Activated T-helper 2 cell treated with anti-CD3 and anti-CD28 coated beads, Interferon-gamma antibody, Interleukin-2, Interleukin-4, amounts not matched to agents 10 μg/mL and 5 μg/mL and 100 μg/mL, durations not matched to agents 14 hours and 24 hours and 36 hours (primary cell): ENCODE measurements at regions not wholly inside any gene's neighbourhood (a gene's known extent, or its start where the extent isn't known, plus 50 kb on each side); places are given as distances from the start of the nearest gene placed in this dataset.

Experiments used
- DNase-seq: peaks from one replicate; pipeline ENCODE4 v3.0.0; 2021; ENCODE audit warnings: low spot score
- H3K27ac Mint-ChIP-seq: one replicate; pipeline ENCODE4 v1.8.0; 2021; ENCODE audit warnings: mixed read lengths
- H3K27me3 Mint-ChIP-seq: one replicate; pipeline ENCODE4 v1.8.0; 2021; ENCODE audit warnings: low read depth, mixed read lengths
- H3K36me3 Mint-ChIP-seq: one replicate; pipeline ENCODE4 v1.8.0; 2021; ENCODE audit warnings: low read depth, mixed read lengths
- H3K4me1 Mint-ChIP-seq: one replicate; pipeline ENCODE4 v1.8.0; 2021; ENCODE audit warnings: low read depth, mixed read lengths
- H3K4me3 Mint-ChIP-seq: one replicate; pipeline ENCODE4 v1.8.0; 2021; ENCODE audit warnings: low read depth, mild to moderate bottlenecking, moderate library complexity, mixed read lengths
- H3K9me3 Mint-ChIP-seq: one replicate; pipeline ENCODE4 v1.8.0; 2021; ENCODE audit warnings: mixed read lengths
- intact Hi-C: fragments of 100-400 bp; cut with micrococcal nuclease; formaldehyde crosslinking; loops from one replicate; pipeline ENCODE4 v1.15.1; 2023

DNA sequence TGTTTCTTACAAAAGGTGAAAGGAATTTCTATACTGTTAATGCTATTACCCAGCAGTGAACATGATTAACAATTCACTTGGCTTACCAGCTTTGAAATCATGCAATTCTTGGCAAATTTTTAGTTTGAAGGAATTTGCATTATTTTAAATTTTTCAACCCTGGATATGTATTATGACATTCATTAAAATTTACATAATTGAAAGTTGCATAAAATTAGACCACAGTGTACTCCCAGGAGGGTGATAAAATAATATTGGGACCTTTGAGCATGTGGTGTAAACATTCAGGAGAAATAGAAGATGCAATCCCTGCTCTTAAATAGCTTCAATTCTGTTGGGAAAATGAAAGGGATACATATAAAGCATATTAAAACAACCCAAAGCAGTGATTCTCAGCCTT is 412.2 kb upstream of the SGCD start:
- no peaks in the 10 kb centered on the region for H3K9me3 Mint-ChIP-seq
- no peak for DNase-seq
- H3K4me1 Mint-ChIP-seq = no peaks in the 10 kb centered on the region
- peaks cover 3% of the 10 kb centered on the region for H3K27me3 Mint-ChIP-seq
- no peak overlapping the region for H3K4me3 Mint-ChIP-seq
- no peaks in the 10 kb centered on the region for H3K36me3 Mint-ChIP-seq
- no peak overlapping the region for H3K27ac Mint-ChIP-seq
- intact Hi-C loops = no loop called here

DNA sequence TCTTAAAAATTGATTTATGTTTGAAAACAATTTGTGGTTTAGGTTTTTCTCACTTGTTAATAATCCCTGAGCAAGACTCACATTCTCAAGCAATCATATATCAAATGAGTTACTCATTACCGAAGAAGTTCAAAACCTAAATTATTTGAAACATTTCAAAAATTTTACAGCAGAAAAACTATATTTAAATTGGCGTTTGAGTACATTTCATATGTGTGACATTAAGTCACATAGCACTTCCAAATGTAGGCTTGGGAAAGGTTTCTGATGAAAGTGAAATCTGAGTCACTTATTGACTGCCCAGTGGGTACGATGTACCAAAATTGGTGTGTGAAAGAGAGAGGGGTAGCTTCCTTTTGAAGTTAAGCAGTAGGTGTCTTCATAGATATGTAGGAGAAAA is 411.4 kb upstream of the SGCD start:
- intact Hi-C loops = no loop called here
- DNase-seq = no peak
- Mint-ChIP-seq H3K9me3 (no peaks in the 10 kb centered on the region), H3K4me1 (no peaks in the 10 kb centered on the region), H3K4me3 (no peak overlapping the region), H3K27ac (no peak overlapping the region), H3K36me3 (no peaks in the 10 kb centered on the region), H3K27me3 (peaks cover 3% of the 10 kb centered on the region)

DNA sequence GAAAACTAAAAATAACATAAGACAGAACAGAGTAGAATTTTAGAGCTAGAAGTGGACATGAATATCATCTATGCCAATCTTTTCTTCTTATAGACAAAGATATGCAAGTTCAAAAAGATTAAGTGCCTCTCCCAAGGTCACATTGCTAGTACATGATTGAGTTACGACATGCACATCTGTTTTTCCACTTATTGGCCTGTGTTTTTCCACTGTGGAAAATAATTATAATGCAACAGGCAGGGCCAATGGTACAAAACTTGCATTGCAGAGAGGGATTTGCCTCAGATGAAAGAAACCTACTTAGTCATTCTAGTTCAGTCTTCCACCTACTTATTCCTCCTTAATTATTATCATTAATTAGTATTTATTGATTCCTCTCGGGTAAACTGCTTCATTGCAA is 407.8 kb upstream of the SGCD start:
- intact Hi-C loops = no loop called here
- Mint-ChIP-seq H3K4me1 (no peaks in the 10 kb centered on the region), H3K27me3 (no peaks in the 10 kb centered on the region), H3K4me3 (no peak overlapping the region), H3K27ac (no peak overlapping the region), H3K9me3 (no peaks in the 10 kb centered on the region), H3K36me3 (no peaks in the 10 kb centered on the region)
- DNase-seq = no peak

DNA sequence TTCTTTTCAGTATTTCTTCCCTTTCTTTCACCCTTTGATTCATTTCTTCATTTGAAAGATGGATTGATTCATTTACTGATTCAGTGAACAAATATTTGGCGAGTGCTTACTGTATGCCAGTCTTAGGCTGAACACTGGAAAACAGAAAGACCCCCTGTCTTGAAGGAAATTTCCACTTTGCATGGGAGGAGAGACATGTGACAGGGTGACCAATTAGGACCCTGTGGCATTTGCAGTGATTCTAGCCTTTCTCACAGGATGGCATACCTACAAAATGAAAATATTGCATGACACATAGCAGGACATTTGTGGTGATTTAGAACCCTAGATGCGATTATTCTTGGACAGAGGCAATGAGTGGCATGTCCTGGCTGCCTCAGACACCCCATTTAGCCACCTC is 407.2 kb upstream of the SGCD start:
- H3K27ac Mint-ChIP-seq = no peak overlapping the region
- H3K4me3 Mint-ChIP-seq = no peak overlapping the region
- DNase-seq = no peak
- no peaks in the 10 kb centered on the region for H3K36me3 Mint-ChIP-seq
- intact Hi-C loops = no loop called here
- no peaks in the 10 kb centered on the region for H3K4me1 Mint-ChIP-seq
- no peaks in the 10 kb centered on the region for H3K9me3 Mint-ChIP-seq
- no peaks in the 10 kb centered on the region for H3K27me3 Mint-ChIP-seq

DNA sequence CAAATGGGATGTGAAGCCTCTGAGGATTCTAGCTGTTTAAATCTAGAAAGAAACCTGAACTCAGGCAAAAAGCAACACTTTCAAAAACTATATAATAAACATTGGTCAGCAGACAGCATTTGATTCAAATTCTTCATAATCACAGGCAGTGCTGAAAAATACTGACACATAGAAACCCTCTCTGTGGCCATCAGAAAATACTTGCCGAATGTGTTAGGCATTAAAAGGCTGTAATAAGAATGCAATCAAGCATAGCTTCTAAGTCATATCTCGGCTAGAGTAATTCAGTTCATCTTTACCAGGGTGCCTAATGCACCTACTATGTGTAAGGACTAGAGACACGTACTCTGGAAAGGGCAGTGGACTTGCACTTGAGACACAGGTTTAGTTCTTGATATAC is 405.3 kb upstream of the SGCD start:
- no peak overlapping the region for H3K4me3 Mint-ChIP-seq
- H3K27me3 Mint-ChIP-seq = no peaks in the 10 kb centered on the region
- intact Hi-C loops = no loop called here
- no peak for DNase-seq
- H3K4me1 Mint-ChIP-seq = no peaks in the 10 kb centered on the region
- H3K36me3 Mint-ChIP-seq = no peaks in the 10 kb centered on the region
- H3K9me3 Mint-ChIP-seq = no peaks in the 10 kb centered on the region
- no peak overlapping the region for H3K27ac Mint-ChIP-seq

DNA sequence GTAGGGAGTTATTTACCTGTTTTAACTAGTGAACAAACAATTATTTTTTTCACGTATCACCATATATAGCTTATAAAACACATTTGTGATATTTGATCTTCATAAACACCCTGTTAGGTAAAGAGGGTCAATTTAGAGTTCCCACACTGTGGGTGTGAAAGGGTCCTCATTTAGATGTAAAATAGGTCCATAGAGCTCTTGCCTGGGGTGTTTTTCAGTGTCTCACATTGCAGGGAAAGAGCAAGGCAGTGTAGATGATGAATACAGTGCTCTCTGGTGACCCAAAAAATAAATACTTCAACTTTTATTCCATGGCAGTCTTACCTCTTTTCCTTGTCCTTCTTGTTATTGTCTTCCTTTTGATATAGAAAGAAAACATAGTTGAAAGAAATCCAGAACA is 403.2 kb upstream of the SGCD start:
- Mint-ChIP-seq H3K27ac (no peak overlapping the region), H3K4me1 (no peaks in the 10 kb centered on the region), H3K27me3 (no peaks in the 10 kb centered on the region), H3K9me3 (no peaks in the 10 kb centered on the region), H3K36me3 (no peaks in the 10 kb centered on the region), H3K4me3 (no peak overlapping the region)
- intact Hi-C loops = no loop called here
- DNase-seq = no peak

DNA sequence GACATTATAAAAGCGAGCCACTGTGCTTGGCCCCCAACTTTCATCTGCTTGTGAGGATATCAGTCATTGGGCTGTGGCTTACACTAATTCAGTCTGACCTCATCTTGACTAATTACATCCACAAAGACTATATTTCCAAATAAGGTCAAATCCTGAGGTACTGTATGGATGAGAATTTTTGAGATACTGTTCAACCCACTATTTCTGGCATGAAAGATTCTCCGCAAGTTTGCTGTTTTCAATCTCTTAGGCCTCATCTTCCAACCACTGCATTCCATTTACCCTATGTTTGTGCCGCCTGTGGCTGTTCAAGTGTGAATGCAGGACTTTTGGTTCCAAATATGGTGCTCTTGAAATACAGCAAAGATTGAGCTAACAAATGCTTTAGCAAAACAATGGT is 400.9 kb upstream of the SGCD start:
- intact Hi-C loops = no loop called here
- Mint-ChIP-seq H3K4me3 (no peak overlapping the region), H3K9me3 (no peaks in the 10 kb centered on the region), H3K27ac (no peak overlapping the region), H3K4me1 (no peaks in the 10 kb centered on the region), H3K27me3 (no peaks in the 10 kb centered on the region), H3K36me3 (no peaks in the 10 kb centered on the region)
- DNase-seq = no peak

DNA sequence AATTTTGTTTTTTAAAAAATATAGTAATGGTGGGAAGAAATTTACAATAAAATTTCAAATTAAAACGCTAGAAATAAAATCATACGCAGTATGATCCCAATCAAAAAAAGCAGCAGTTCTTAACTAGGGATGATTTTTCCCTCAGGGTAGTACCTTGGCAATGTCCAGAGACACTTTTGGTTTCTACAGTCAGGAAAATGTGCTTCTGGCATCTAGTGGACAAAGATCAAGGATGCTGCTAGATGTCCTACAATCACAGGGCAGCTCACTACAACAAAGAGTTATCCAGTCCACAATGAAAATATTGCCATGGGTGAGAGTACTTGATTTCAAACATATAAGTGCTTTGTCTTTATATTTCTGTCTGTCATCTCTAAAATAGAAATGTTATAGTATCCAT is 400.2 kb upstream of the SGCD start:
- intact Hi-C loops = no loop called here
- H3K36me3 Mint-ChIP-seq = no peaks in the 10 kb centered on the region
- no peak for DNase-seq
- H3K27ac Mint-ChIP-seq = no peak overlapping the region
- H3K27me3 Mint-ChIP-seq = no peaks in the 10 kb centered on the region
- no peaks in the 10 kb centered on the region for H3K9me3 Mint-ChIP-seq
- no peak overlapping the region for H3K4me3 Mint-ChIP-seq
- no peaks in the 10 kb centered on the region for H3K4me1 Mint-ChIP-seq

DNA sequence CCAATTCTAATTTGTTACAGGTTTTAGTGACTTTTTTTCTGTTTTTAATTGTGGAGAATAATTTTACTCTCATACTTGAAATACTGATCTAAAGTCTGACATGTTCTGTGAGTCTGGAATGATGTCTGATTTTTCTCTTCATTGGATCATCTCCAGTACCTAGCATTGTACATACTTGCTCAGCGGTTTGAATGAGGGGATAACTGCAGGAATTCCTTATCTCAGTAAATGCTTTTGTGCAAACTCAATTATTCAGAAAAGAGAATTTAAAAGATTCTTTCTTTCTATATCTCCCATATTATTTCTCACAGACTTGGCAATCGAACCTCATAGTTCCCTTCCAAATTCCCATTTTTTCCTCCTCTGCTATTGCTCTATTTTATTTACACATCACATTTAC is 397.9 kb upstream of the SGCD start:
- no peaks in the 10 kb centered on the region for H3K9me3 Mint-ChIP-seq
- no peak overlapping the region for H3K4me3 Mint-ChIP-seq
- H3K27ac Mint-ChIP-seq = no peak overlapping the region
- H3K36me3 Mint-ChIP-seq = no peaks in the 10 kb centered on the region
- no peak for DNase-seq
- H3K27me3 Mint-ChIP-seq = no peaks in the 10 kb centered on the region
- H3K4me1 Mint-ChIP-seq = no peaks in the 10 kb centered on the region
- intact Hi-C loops = no loop called here

DNA sequence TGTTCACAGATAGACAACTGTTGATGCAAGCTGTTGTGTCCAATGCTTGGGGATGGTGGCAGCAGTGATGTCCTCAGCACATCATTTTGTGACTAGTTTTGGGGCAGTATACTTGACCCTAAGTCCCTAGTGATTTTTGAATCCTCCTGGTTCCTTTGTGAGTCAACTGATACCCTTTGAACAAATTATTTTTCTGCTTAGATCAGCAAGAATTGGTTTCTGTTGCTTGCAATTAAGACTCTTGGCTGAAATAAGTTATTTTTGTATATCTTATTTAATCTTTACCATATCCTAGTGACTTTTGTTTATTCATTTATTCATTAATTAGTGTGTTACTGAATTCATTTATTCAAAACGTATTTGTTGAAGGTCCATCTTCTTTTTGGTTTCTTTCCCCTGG is 392.0 kb upstream of the SGCD start:
- intact Hi-C loops = no loop called here
- no peaks in the 10 kb centered on the region for H3K4me1 Mint-ChIP-seq
- no peaks in the 10 kb centered on the region for H3K27me3 Mint-ChIP-seq
- DNase-seq = no peak
- no peaks in the 10 kb centered on the region for H3K36me3 Mint-ChIP-seq
- H3K9me3 Mint-ChIP-seq = no peaks in the 10 kb centered on the region
- no peak overlapping the region for H3K27ac Mint-ChIP-seq
- no peak overlapping the region for H3K4me3 Mint-ChIP-seq

DNA sequence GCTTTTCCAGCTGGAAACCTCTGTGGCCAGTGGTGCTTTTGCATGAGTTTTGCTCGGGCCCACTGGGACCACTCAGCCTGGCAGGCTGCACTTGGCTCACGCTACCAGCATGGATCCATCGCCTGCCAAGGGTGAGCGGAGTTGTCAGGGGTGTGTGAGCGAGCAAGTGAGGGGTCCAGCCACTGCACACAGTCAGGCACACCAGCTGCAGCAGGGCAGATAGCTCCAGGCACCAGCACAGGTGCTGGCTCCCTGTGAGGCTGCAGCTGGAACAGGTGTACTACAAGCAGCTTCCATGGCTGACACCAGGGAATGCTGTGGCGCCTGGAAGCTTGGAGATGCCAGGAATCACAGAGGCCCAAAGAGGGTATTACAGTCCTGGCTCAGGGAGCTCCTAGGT is 391.2 kb upstream of the SGCD start:
- Mint-ChIP-seq H3K36me3 (no peaks in the 10 kb centered on the region), H3K9me3 (no peaks in the 10 kb centered on the region), H3K4me1 (no peaks in the 10 kb centered on the region), H3K27me3 (no peaks in the 10 kb centered on the region), H3K27ac (no peak overlapping the region), H3K4me3 (no peak overlapping the region)
- intact Hi-C loops = no loop called here
- no peak for DNase-seq

DNA sequence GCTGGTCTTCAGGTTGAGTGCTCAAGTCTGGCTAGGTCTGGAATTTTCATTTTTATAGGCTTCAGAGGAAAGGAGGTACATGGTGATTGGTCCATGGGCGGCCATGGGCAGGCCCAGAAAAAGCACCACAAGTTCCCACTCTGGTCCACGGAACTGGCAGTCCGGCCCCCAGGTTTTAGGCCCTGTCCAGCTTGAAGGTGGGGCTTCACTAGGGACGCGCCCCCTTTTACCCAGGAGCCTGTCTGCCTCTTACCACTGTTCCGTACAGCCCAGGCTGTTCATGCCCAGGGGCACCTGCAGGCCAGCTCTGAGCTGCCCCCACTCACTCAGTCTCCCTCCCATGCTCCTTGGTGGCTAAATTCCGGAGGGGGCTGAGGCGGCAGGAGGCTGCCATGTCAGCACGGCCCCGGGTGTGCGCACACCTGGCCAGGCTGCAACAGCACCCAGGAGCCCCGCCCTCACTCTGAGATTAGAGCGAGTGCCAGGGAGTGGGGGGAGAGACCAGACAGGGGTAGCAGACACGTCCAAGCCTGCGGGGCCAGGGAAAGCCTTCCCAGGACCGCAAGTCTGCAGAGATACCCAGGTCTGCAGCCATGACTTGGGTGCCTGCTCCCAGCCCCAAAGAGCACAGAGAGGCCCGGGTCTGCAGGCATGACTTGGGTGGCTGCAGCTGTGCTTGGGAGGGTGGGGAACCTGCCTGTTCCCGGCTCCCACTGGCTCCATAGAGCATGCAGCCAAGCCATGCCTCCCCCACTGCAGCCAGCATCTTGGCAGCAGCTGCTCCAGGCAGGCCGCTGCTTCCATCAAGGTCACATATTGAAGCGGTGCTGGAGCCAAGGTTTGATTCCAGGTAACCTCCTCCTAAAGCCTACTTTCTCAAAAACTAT is 390.2 kb upstream of the SGCD start:
- H3K9me3 Mint-ChIP-seq = no peaks in the 10 kb centered on the region
- intact Hi-C loops = no loop called here
- DNase-seq = no peak
- no peaks in the 10 kb centered on the region for H3K36me3 Mint-ChIP-seq
- no peak overlapping the region for H3K27ac Mint-ChIP-seq
- H3K4me1 Mint-ChIP-seq = no peaks in the 10 kb centered on the region
- no peak overlapping the region for H3K4me3 Mint-ChIP-seq
- H3K27me3 Mint-ChIP-seq = no peaks in the 10 kb centered on the region

DNA sequence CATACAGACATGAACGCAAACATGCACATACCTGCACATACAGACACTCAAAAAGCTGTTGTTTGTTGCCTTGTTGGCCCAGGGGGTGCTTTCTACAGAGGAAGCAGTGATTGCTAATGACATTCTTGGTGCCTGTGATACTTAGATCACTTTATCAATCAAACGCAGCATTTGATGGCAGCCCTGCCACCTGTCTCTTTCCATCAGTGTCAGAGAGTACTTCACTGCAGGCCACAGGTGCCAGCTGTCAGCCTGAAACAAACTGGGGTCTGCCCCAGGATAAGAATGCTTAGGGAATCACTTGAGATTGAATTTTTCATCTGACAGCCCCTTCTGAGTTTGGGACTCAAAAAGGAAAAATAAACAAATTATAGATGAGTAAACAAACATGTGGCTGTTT is 388.9 kb upstream of the SGCD start:
- H3K4me1 Mint-ChIP-seq = no peaks in the 10 kb centered on the region
- no peak for DNase-seq
- no peaks in the 10 kb centered on the region for H3K9me3 Mint-ChIP-seq
- H3K27ac Mint-ChIP-seq = no peak overlapping the region
- H3K27me3 Mint-ChIP-seq = no peaks in the 10 kb centered on the region
- no peaks in the 10 kb centered on the region for H3K36me3 Mint-ChIP-seq
- H3K4me3 Mint-ChIP-seq = no peak overlapping the region
- intact Hi-C loops = no loop called here

DNA sequence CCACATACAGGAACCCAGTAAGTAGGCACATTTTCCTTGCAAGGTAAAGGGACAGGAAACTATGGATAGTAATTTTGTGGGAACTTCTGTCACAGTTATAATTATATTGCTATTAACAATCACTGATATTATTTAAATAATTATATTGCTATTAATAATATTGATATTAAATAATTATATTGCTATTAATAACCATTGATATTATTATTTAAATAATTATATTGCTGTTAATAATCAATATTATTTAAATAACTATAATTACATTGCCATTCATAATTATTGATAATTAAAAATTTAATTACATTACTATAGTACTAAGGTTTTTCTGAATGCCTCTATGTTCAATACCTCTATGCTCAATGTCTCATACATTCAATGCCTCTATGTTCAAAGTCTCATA is 385.6 kb upstream of the SGCD start:
- intact Hi-C loops = loop anchor here (5.0 to 10.0 kb wide), 3 partner anchors 873 to 1191 kb away; no protein-coding TSS in a partner anchor

More for the DNA sequence above, 385.6 kb upstream of the SGCD start:
- no peak overlapping the region for H3K27ac Mint-ChIP-seq
- H3K4me1 Mint-ChIP-seq = peaks cover 5% of the 10 kb centered on the region
- DNase-seq = no peak
- peaks cover 1% of the 10 kb centered on the region for H3K27me3 Mint-ChIP-seq
- no peaks in the 10 kb centered on the region for H3K9me3 Mint-ChIP-seq
- no peak overlapping the region for H3K4me3 Mint-ChIP-seq
- H3K36me3 Mint-ChIP-seq = no peaks in the 10 kb centered on the region
